ENCODE measurements at regions not wholly inside any gene's neighbourhood (a gene's known extent, or its start where the extent isn't known, plus 50 kb on each side); places are given as distances from the start of the nearest gene placed in this dataset.

- TF ChIP-seq CTCF (IDR thresholded peaks at IDR 0.05; ENCODE audit: low read length) = no peak
- no peak for TF ChIP-seq EZH2phosphoT487 (IDR thresholded peaks at IDR 0.05; ENCODE audit: low read length)
These were observed 64.8 kb upstream of the UNC93A start for GRCh38 chr6:167226383-167226685.
